ENCODE measurements at regions not wholly inside any gene's neighbourhood (a gene's known extent, or its start where the extent isn't known, plus 50 kb on each side); places are given as distances from the start of the nearest gene placed in this dataset.

GRCh38 chr2:217727801-217728200, 275.0 kb downstream of the TNS1 start:
- intact Hi-C loops (cut with DNase I): no loop called here
- 91 to 95% methylated on average over 7 of the region's 7 CpGs for WGBS, 2 donors
- Histone ChIP-seq H3K4me1 (no peaks in the 10 kb centered on the region), H3K27me3 (no peaks in the 10 kb centered on the region), H3K36me3 (replicated peaks in 1 of 2; ENCODE audit: insufficient read depth in 1 of 2, low read depth in 2 of 2) (no peaks in the 10 kb centered on the region), H3K27ac (no peak overlapping the region), H3K4me3 (no peak overlapping the region), H3K9me3 (no peaks in the 10 kb centered on the region)
- DNase-seq: no peak
- ATAC-seq: no peak
- no peak for TF ChIP-seq CTCF (IDR thresholded peaks at IDR 0.05)
- TF ChIP-seq POLR2A (IDR thresholded peaks at IDR 0.05): no peak

DNA sequence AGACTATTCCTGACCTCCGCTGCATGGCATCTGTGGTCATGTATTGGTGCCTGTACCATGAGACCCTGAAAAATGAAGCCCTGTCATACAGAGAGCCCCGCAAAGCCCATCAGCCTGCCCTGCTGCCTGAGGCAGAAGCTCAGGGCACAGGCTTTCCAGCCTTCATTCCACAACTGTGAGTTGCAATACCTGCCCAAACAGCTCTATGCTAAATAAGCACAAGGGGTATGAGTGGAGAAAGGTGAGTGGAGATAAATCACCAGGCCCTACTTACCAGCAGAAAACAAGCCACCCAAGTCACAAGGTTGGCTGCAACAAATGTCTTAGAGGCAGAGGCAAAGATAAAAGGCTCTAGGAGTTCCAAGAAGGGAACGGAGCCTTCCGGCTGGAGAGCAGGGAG, 277.4 kb downstream of the TNS1 start:
- ATAC-seq: no peak

GRCh38 chr2:217724471-217724870, 278.3 kb downstream of the TNS1 start:
- Histone ChIP-seq H3K27me3 (no peaks in the 10 kb centered on the region), H3K4me1 (no peaks in the 10 kb centered on the region), H3K27ac (no peak overlapping the region), H3K9me3 (no peaks in the 10 kb centered on the region), H3K4me3 (no peak overlapping the region), H3K36me3 (replicated peaks in 1 of 2; ENCODE audit: insufficient read depth in 1 of 2, low read depth in 2 of 2) (no peaks in the 10 kb centered on the region)
- ATAC-seq: no peak
- TF ChIP-seq CTCF (IDR thresholded peaks at IDR 0.05) (no peak), POLR2A (IDR thresholded peaks at IDR 0.05) (no peak)
- intact Hi-C loops (cut with DNase I): no loop called here
- DNase-seq: no peak

More for the DNA sequence above, 277.4 kb downstream of the TNS1 start:
- Histone ChIP-seq H3K27me3 (no peaks in the 10 kb centered on the region), H3K27ac (no peak overlapping the region), H3K4me3 (no peak overlapping the region), H3K4me1 (no peaks in the 10 kb centered on the region), H3K36me3 (replicated peaks in 1 of 2; ENCODE audit: insufficient read depth in 1 of 2, low read depth in 2 of 2) (no peaks in the 10 kb centered on the region), H3K9me3 (no peaks in the 10 kb centered on the region)
- WGBS, 2 donors: 89 to 97% methylated on average over 3 to 4 of the region's 4 CpGs
- no peak for TF ChIP-seq CTCF (IDR thresholded peaks at IDR 0.05)
- no peak for TF ChIP-seq POLR2A (IDR thresholded peaks at IDR 0.05)
- no peak for DNase-seq
- intact Hi-C loops (cut with DNase I): no loop called here

GRCh38 chr2:217723981-217724380, 278.8 kb downstream of the TNS1 start:
- WGBS, 2 donors: 92 to 99% methylated on average over 6 to 9 of the region's 9 CpGs
- no peak for TF ChIP-seq CTCF (IDR thresholded peaks at IDR 0.05)
- no peak for TF ChIP-seq POLR2A (IDR thresholded peaks at IDR 0.05)
- Histone ChIP-seq H3K4me1 (no peaks in the 10 kb centered on the region), H3K9me3 (no peaks in the 10 kb centered on the region), H3K36me3 (replicated peaks in 1 of 2; ENCODE audit: insufficient read depth in 1 of 2, low read depth in 2 of 2) (no peaks in the 10 kb centered on the region), H3K27ac (no peak overlapping the region), H3K27me3 (no peaks in the 10 kb centered on the region), H3K4me3 (no peak overlapping the region)
- ATAC-seq: no peak
- intact Hi-C loops (cut with DNase I): no loop called here
- DNase-seq: no peak

DNA sequence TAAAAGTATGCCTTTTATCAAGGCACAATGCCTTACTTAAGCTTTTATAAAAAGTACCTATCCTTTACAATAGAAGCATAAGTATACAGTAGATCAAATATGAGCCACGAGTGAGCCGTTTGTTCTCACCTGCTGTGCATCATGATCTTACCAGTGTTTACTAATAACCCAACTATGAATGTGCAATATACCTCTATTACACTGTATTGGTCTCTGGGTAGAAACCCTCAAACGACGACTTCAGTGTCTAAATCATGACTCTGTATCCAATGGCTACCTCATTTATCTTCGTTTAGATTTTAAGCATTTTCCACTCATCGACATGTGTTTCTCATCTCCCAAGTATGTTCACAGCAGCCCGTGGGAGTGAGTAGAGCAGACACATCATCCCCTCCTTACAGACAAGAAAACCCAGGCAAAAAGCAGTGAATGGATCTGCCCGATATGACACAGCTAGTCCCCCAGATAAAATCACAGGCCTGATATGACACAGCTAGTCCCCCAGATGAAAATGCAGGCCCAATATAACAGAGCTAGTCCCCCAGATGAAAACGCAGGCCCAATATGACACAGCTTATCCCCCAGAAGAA, 279.8 kb downstream of the TNS1 start:
- ATAC-seq (no peak), DNase-seq (no peak)
- H3K27ac ChIP-seq: no peak overlapping the region
- no peaks in the 10 kb centered on the region for H3K9me3 ChIP-seq
- H3K4me1 ChIP-seq: no peaks in the 10 kb centered on the region
- H3K4me3 ChIP-seq: no peak overlapping the region
- TF ChIP-seq CTCF (IDR thresholded peaks at IDR 0.05) (no peak), POLR2A (IDR thresholded peaks at IDR 0.05) (no peak)
- intact Hi-C loops (cut with DNase I): no loop called here
- 85% methylated on average over 9 of the region's 9 CpGs for WGBS, 2 donors
- H3K36me3 ChIP-seq (replicated peaks in 1 of 2; ENCODE audit: insufficient read depth in 1 of 2, low read depth in 2 of 2): no peaks in the 10 kb centered on the region
- no peaks in the 10 kb centered on the region for H3K27me3 ChIP-seq

All from body of pancreas (tissue), 4 donors.